ENCODE measurements at regions not wholly inside any gene's neighbourhood (a gene's known extent, or its start where the extent isn't known, plus 50 kb on each side); places are given as distances from the start of the nearest gene placed in this dataset.
"Not testable (repeated sequence)": the region's sequence is repeated elsewhere in the genome, so short reads cannot be mapped to it uniquely, and the experiment has no call there.

DNA sequence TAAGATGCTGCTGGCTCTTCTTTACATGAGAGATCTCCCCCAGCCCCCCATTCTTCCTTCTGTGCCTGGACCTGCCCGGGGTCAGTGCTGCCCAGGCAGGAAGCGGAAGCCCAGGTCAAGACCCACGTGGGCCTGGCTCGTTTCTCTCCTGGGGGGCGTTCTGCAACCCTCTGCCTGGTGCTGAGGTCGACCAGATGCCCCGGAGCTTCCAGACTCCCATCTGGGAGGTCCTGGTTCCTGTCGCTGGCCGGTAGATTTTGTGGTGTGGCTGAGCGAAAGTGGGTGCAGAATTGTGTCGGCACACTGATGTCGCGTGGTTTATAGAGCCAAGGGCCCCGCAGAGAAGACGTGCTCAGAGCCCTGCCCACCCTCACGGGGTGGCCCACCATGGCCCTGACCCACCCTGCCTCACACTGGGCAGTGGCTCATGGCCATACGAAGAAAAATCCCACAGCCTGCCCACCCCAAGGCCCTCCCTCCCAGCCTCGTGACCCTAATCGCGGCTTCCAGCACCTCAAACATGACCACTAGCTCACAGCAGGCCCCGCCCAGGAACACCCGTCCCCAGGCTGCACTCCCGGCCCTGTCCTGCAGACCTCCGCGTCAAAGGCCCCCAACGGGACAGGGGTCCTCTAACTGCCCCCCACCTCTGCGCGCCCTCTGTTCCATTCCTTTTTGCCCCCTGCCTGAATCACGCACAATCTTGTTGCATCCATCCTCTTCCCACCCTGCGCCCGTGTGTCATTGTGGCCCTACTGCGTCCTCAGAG, 443.2 kb upstream of the ZNF722 start:
- not testable (repeated sequence) for DNase-seq (ENCODE audit: low spot score); H3K27ac ChIP-seq; H3K4me3 ChIP-seq

DNA sequence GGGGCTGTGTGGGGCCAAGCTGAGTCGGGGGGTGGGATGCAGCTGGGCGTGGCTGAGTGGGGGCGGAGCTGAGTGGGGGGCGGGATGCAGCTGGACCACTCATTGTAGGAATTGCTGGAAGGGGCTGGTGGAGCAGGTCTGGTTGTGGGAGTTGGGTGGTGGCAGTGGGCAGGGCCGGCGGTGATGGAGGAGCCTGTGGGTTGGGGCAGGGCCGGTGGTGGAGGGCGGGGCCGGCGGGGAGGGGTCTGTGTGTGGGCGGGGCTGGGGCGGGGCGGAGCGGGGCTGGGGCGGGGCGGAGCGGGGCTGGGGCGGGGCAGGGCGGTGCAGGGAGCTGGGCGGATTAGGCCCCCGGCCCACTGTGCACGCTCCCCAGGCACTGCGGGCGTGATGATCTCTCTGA, 442.4 kb upstream of the ZNF722 start:
- not testable (repeated sequence) for H3K27ac ChIP-seq; DNase-seq (ENCODE audit: low spot score); H3K4me3 ChIP-seq

DNA sequence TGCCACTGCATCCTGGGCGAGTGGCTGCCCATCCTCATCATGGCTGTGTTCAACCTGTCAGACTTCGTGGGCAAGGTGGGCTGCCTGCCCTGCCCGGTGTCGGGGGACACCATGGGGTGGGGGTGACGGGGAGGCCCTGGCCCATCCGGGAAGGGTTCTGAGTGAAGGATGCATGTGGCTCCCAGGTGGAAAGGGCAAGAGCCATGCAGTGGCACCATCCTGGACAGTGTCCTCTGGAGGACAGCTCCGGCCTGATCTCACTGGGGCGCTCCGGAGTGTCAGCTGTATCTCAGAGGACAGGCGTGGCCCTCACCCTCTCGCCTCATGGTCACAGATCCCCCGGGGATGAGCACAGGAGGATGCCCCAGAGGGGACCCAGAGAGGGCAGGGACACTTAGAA, 439.6 kb upstream of the ZNF722 start:
- not testable (repeated sequence) for H3K27ac ChIP-seq; DNase-seq (ENCODE audit: low spot score); H3K4me3 ChIP-seq

DNA sequence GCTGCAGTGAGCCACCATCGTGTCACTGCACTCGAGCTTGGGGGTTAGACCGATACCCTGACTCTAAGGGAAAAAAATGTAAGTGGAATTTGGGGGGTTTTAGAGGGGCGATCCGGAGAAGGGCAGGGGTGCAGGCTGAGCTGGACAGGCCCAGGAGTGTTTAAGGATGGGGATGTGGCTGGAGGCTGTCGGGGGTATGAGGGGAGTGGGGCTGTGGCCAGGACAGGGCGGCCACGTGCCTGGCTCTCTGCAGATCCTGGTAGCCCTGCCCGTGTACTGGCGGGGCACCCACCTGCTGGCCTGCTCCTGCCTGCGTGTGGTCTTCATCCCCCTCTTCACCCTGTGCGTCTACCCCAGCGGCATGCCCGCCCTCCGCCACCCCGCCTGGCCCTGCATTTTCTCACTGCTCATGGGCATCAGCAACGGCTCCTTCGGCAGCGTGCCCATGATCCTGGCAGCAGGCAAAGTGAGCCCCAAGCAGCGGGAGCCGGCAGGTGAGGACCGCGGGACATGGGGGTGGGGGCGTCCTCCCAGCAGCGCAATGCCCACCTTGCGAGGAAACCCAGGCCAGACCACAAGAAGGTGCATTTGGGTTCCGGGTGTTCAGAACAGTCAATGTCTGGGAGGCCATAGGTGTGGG, 438.7 kb upstream of the ZNF722 start:
- not testable (repeated sequence) for H3K27ac ChIP-seq; H3K4me3 ChIP-seq; DNase-seq (ENCODE audit: low spot score)

DNA sequence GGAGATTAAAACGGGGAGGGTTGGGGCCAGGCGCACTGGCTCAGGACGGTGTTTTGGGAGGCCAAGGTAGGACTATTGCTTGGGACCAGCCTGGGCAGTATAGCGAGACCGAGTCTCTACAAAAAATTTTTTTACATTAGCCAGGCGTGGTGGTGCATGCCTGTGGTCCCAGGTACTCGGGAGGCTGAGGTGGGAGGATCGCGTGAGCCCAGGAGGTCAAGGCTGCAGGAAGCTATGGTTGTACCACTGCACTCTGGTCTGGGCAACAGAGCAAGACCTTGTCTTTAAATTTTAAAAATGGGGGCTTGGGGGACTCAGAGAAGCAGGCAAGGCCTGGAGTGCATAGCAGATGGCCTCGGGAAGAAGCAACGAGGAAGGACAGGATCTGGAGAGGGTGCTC, 436.7 kb upstream of the ZNF722 start:
- not testable (repeated sequence) for DNase-seq (ENCODE audit: low spot score); H3K27ac ChIP-seq; H3K4me3 ChIP-seq

DNA sequence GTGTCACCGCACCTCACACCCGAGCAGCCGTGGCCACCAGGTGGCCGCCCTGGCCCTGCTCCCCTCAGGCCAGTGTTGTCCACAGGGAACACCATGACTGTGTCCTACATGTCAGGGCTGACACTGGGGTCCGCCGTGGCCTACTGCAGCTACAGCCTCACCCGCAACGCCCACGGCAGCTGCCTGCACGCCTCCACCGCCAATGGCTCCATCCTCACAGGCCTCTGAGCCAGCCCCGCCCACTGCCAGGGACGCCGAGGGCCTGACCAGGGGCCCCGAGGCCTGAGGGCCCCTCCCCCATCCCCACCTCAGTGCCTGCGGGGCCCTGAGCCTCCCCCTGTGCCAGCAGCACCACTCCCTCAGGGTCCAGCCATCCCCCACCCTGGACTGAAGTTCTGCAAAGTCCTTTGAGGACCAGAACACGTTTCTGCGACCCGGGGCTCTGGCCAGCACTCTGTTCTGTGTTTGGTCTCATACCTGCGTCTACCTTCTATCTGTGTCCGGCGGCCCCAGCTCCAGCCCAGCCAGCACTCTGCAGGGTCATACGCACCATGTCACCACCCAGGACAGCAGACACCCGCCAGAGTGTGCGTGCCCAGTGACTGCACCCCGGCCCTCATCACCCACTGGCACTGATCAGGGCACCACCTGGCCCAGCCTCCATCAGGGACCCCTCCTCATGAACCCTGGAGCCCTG, 436.1 kb upstream of the ZNF722 start:
- H3K4me3 ChIP-seq; DNase-seq (ENCODE audit: low spot score); H3K27ac ChIP-seq: not testable (repeated sequence)

DNA sequence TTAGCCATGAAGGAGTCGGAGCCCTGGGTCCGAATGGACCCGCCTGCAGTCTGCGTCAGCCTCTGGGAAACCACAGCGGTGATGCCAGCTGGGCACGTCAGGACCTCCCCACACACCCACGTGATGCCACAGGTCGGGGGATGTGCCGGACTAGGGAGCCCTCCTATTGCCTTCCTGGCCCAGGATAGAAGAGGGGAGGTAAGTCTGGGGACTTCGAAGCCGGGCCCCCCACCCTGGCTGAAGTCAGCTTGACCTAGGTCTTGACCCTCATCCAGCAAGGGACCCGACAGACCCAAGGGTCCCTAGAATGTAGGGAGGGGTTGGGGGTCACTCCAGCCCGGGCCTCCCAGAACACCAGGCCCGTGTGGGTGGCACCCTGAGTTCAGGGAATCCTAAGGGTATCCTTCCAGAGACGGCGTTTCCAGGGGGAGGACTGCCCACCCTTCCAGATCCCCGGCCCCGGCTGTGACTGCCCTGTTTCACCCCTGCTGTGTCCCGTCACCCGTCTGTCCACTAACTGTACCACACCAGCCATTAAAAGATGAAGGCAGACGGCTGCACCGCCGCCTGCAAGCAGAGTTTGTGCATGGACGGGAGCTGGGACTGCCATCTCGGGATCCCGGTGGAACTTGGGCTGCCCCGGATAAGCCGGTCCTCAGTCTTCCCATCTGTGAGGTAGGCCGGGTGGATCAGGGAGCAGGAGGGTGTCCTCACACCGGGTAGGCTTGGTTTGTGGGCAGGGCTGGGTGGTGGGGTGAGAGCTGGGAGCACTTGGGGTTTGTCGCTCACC, 435.3 kb upstream of the ZNF722 start:
- not testable (repeated sequence) for H3K4me3 ChIP-seq; DNase-seq (ENCODE audit: low spot score); H3K27ac ChIP-seq

DNA sequence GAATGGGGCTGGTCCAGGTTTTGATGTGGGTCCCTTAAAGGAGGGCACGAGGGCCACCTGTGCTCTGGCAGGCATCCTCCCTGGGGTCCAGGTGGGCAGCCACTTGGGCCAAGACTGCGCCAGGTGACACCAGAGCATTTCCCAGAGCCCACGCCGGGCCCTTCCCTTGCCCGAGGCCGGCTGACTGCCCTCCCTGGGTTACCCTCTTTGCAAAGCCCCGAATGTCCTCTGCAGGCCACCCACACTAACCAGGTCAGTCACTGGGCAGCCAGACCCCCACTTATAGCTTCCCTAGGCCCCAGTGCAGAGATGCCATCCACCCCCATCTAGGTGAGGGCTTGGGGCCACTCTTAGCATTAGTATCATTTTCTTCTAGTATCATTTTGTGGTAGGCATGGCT, 433.8 kb upstream of the ZNF722 start:
- not testable (repeated sequence) for H3K4me3 ChIP-seq; H3K27ac ChIP-seq; DNase-seq (ENCODE audit: low spot score)

DNA sequence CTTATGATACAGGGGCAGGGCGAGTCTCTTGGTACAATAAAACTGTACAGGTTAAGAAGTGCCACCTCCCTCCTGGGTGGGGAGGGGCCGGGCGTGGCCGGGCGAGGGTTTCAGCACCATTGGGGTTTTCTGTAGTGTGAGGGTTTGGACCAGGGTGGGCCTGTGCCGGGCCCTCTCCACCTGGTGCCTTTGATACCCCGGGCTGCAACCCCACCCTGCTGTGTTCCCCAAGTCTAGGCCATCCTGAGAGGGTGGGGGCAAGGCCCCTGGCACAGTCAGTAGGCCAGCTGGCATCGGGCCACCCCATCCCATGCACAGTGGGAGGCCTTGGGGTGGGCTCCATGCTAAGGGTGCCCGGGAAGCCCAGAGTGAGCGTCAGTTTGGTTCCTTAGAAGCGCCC, 431.8 kb upstream of the ZNF722 start:
- DNase-seq (ENCODE audit: low spot score); H3K4me3 ChIP-seq; H3K27ac ChIP-seq: not testable (repeated sequence)

DNA sequence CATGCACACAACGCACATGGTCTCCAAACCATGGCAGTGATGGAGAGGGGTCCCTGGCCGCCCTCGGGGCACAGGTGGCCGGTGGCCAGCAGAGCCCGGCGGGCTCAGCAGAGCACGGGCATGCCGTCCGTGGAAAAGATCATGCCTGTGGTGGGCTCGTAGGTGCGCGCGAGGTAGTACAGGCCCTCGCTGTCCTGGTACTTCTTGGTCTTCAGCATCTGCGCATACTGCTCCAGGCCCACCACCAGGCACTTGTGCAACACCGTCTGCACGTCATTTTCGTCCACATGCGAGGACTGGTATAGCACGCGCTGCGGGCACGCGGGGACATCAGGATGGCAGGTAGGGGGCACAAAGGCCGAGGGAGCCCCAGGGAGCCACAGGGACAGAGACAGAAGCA, 431.0 kb upstream of the ZNF722 start:
- H3K4me3 ChIP-seq; DNase-seq (ENCODE audit: low spot score); H3K27ac ChIP-seq: not testable (repeated sequence)

DNA sequence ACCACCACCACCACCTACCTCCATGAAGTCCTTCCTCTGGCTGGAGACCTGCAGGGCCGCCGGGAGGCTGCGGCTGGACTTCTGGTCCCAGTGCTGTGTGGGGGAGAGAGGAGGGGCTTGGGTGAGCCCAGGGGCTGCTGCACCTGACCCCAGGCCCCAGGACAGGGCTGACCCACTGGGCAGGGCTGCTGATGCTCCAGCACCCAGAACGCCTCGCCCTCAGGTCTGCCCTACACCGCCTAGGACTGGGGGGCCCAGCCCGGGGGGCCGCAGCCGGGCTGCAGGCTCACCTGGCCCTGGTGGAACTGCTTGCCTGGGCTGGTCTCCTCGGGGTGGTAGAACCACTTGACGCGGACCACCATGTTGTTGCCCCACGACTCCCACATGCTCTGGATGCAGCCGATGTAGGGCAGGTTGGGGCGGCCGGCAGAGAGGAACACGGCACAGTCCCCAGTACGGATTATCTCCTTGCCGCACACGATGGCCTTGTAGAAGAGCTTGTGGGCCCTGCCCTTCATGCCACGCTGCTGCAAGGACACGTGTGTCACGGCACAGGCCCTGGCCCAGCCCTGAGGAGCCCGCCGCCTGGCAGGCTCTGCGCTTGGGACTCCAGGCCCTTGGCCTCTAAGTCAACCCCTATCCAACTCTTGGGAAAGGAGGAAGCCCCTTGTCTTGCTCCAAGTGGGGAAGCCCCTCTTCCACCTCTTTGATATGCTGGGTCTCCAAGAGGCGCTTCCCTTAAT, 429.9 kb upstream of the ZNF722 start:
- not testable (repeated sequence) for H3K4me3 ChIP-seq; DNase-seq (ENCODE audit: low spot score); H3K27ac ChIP-seq

DNA sequence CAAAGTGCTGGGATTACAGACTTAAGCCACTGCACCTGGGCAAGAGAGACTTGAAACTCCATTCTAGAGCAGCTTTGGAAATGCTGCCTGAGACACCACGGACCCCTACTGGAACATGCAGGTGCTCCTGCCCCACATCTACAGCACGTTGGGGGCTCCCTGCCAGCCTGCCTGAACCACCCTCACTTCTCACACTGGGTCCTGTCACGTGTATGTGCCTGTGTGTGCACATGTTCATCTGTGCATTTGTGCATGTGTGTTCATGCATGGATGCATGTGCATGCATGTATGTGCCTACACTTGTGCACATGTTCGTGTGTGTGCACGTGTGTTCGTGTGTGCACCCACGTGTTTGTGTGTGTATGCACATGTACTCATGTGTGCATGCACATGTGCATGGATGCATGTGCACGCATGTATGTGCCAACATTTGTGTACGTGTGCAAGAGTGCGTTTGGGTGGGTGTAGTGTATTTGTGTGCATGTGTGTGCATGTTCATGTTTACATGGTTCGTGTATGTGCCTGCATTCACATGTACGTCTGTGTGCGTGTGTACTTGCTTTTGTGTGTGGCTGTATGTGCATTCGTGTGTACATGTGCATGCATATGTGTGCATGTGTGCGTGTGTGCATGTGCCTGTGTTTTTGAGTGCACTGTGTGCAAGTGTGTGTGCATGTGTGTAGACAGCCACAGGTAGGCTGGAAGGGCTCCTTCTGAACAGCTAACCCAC, 428.1 kb upstream of the ZNF722 start:
- H3K4me3 ChIP-seq; DNase-seq (ENCODE audit: low spot score); H3K27ac ChIP-seq: not testable (repeated sequence)

DNA sequence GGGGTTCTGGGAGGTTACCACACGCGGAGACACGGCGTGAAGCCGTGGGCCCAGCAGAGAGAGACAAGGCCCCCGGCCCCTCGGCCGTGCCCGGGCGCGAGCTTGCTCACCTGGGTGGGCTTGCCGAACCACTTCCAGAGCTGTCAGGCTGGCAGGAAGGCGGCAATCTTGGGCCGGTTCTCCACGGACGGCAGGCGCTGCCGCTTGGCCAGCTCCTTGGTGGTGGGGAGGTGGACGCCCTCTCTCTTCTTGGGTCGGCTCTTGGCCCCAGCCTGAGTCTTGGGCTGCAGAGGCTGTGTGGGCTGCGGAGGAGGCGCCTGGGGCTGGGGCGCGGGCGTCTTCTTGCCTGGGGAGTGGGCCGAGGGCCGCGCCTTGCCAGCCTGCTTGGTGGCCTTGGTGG, 426.5 kb upstream of the ZNF722 start:
- DNase-seq (ENCODE audit: low spot score); H3K27ac ChIP-seq; H3K4me3 ChIP-seq: not testable (repeated sequence)

DNA sequence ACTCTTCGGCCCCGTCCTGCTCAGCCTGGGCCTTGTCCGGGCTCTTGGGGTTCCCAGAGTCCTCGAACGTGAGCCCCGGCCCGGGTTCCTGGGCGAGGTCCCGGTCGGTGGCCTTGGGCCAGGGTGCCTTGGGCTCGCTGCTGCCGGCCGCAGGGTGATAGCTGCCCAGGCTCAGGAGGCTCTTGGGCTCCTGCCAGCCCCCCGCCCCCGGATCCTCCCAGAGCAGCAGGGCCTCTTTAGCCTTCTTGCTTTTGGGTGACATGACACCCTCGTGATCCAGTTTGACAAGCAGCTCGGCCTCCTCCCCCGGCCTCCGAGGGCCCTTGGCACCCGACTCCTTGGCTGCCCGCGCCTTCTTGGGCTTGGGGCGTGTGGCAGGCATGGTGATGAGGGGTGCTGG, 425.7 kb upstream of the ZNF722 start:
- not testable (repeated sequence) for H3K4me3 ChIP-seq; H3K27ac ChIP-seq; DNase-seq (ENCODE audit: low spot score)

DNA sequence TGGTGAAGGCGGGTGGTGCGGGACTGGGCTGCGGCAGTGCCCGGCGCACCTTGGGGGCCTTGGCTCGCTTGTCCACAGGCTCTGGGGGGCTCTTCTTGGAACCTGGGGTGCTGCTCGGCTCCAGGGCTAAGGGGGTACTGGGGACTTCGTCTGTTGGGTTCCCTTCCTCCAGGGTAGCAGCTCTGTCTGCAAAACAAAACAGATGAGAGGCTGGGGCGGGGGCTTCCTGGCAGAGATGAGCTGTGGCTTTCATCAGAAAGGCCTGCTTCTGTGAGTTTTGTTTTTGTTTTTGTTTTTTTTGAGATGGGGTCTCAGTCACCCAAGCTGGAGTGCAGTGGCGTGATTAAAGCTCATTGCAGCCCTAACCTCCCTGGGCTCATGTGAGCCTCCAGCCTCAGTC, 425.2 kb upstream of the ZNF722 start:
- not testable (repeated sequence) for H3K4me3 ChIP-seq; H3K27ac ChIP-seq; DNase-seq (ENCODE audit: low spot score)

DNA sequence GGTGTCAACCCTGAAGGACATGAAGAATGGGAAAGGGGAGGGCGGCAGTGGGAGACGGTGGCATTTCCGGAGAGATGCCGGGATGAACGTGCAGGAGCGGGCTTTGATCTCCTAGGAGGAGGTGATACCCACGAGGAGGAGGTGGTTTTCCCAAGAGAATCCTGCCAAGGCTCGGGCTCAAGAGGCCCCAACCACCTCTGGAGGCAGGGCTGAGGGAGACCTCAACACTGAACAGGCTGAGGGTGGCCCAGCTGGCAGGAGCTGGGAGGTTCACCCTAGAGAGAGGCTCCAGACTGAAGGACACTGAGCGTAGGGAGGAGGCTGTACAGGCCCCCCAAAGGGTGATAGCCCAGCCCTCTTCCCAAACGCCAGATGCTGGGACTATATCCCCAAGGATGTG, 422.2 kb upstream of the ZNF722 start:
- not testable (repeated sequence) for H3K27ac ChIP-seq; DNase-seq (ENCODE audit: low spot score); H3K4me3 ChIP-seq

DNA sequence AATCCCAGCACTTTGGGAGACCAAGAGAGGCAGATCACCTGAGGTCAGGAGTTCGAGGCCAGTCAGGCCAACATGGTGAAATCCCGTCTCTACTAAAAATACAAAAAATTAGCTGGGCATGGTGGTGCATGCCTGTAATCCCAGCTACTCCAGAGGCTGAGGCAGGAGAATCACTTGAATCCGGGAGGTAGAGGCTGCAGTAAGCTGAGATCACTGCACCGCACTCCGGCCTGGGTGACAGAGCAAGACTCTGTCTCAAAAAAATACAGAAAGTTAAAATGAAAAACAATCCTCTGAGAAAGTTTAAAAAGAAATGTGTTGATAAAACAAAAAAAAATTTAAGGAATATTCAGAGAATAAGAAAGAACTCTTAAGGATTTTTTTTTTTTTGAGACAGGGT, 421.6 kb upstream of the ZNF722 start:
- H3K4me3 ChIP-seq; H3K27ac ChIP-seq; DNase-seq (ENCODE audit: low spot score): not testable (repeated sequence)

DNA sequence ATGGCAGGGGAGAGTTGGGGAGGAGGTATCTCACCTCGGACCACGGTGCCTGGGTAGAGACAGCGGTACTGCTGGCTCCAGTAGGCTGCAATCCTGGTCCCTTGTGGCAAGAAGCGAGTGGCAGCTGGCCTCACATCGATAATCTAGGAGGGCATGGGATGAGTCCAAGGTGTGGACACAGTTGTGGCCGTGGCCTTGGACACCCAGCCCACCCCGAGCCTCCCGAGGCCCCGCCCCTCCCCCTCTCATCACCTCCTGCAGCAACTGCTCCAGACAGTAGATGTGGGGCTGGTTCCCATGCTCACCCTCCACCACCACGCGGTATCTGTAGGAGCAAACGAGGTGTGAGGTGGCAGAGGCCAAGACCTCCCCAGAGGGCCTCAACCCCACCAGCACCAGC, 418.6 kb upstream of the ZNF722 start:
- not testable (repeated sequence) for H3K27ac ChIP-seq; DNase-seq (ENCODE audit: low spot score); H3K4me3 ChIP-seq

All from coronary artery (tissue), 2 donors.